ENCODE measurements at regions not wholly inside any gene's neighbourhood (a gene's known extent, or its start where the extent isn't known, plus 50 kb on each side); places are given as distances from the start of the nearest gene placed in this dataset.

- no peaks in the 10 kb centered on the region for H3K4me1 ChIP-seq
- no peaks in the 10 kb centered on the region for H3K9me3 ChIP-seq
- 57% methylated on average over 2 of the region's 2 CpGs for WGBS
- no peak for DNase-seq (ENCODE audit: low spot score in 2 of 2)
- H3K36me3 ChIP-seq: no peaks in the 10 kb centered on the region
- no peaks in the 10 kb centered on the region for H3K27me3 ChIP-seq
- TF ChIP-seq CTCF (IDR thresholded peaks at IDR 0.05): no peak
- H3K27ac ChIP-seq: no peak overlapping the region
- H3K4me3 ChIP-seq: no peak overlapping the region
These were observed 156.4 kb upstream of the MDFIC start for GRCh38 chr7:114765331-114766040.

GRCh38 chr7:114766041-114766356 lies 155.9 kb upstream of the MDFIC start:
- Histone ChIP-seq H3K9me3 (no peaks in the 10 kb centered on the region), H3K27me3 (no peaks in the 10 kb centered on the region), H3K4me3 (no peak overlapping the region), H3K4me1 (no peaks in the 10 kb centered on the region), H3K36me3 (no peaks in the 10 kb centered on the region), H3K27ac (no peak overlapping the region)
- WGBS: 78% methylated on average over 5 of the region's 5 CpGs
- TF ChIP-seq POLR2A (IDR thresholded peaks at IDR 0.05) (no peak), EP300 (IDR thresholded peaks at IDR 0.05) (no peak), CTCF (IDR thresholded peaks at IDR 0.05) (no peak), POLR2AphosphoS5 (IDR thresholded peaks at IDR 0.05) (no peak)
- DNase-seq (ENCODE audit: low spot score in 2 of 2): no peak

GRCh38 chr7:114777288-114777687 lies 144.6 kb upstream of the MDFIC start:
- Histone ChIP-seq H3K27me3 (no peaks in the 10 kb centered on the region), H3K4me1 (no peaks in the 10 kb centered on the region), H3K36me3 (no peaks in the 10 kb centered on the region), H3K9me3 (no peaks in the 10 kb centered on the region), H3K27ac (no peak overlapping the region), H3K4me3 (no peak overlapping the region)
- TF ChIP-seq CTCF (IDR thresholded peaks at IDR 0.05): no peak
- no peak for TF ChIP-seq POLR2A (IDR thresholded peaks at IDR 0.05)
- no peak for TF ChIP-seq EP300 (IDR thresholded peaks at IDR 0.05)
- TF ChIP-seq POLR2AphosphoS5 (IDR thresholded peaks at IDR 0.05): no peak
- no peak for DNase-seq (ENCODE audit: low spot score in 2 of 2)
- WGBS: 87% methylated on average over 1 of the region's 1 CpG

GRCh38 chr7:114783508-114783907 lies 138.4 kb upstream of the MDFIC start:
- Histone ChIP-seq H3K27ac (no peak overlapping the region), H3K36me3 (no peaks in the 10 kb centered on the region), H3K4me3 (no peak overlapping the region), H3K27me3 (no peaks in the 10 kb centered on the region), H3K9me3 (no peaks in the 10 kb centered on the region), H3K4me1 (no peaks in the 10 kb centered on the region)
- TF ChIP-seq EP300 (IDR thresholded peaks at IDR 0.05) (no peak), CTCF (IDR thresholded peaks at IDR 0.05) (no peak), POLR2AphosphoS5 (IDR thresholded peaks at IDR 0.05) (no peak), POLR2A (IDR thresholded peaks at IDR 0.05) (no peak)
- WGBS: 84% methylated on average over 4 of the region's 4 CpGs
- no peak for DNase-seq (ENCODE audit: low spot score in 2 of 2)

- TF ChIP-seq POLR2AphosphoS5 (IDR thresholded peaks at IDR 0.05): no peak
- TF ChIP-seq POLR2A (IDR thresholded peaks at IDR 0.05): no peak
- TF ChIP-seq EP300 (IDR thresholded peaks at IDR 0.05): no peak
- H3K36me3 ChIP-seq: no peaks in the 10 kb centered on the region
- no peaks in the 10 kb centered on the region for H3K4me1 ChIP-seq
- H3K27ac ChIP-seq: no peak overlapping the region
- no peaks in the 10 kb centered on the region for H3K9me3 ChIP-seq
- no peaks in the 10 kb centered on the region for H3K27me3 ChIP-seq
- H3K4me3 ChIP-seq: no peak overlapping the region
- DNase-seq (ENCODE audit: low spot score in 2 of 2): no peak
- WGBS: 70% methylated on average over 4 of the region's 4 CpGs
These were observed 137.7 kb upstream of the MDFIC start for GRCh38 chr7:114784177-114784576.

- WGBS: 43% methylated on average over 1 of the region's 1 CpG
- Histone ChIP-seq H3K27ac (no peak overlapping the region), H3K36me3 (no peaks in the 10 kb centered on the region), H3K27me3 (no peaks in the 10 kb centered on the region), H3K4me3 (no peak overlapping the region), H3K4me1 (no peaks in the 10 kb centered on the region), H3K9me3 (no peaks in the 10 kb centered on the region)
- no peak for TF ChIP-seq POLR2AphosphoS5 (IDR thresholded peaks at IDR 0.05)
- no peak for TF ChIP-seq EP300 (IDR thresholded peaks at IDR 0.05)
- TF ChIP-seq POLR2A (IDR thresholded peaks at IDR 0.05): no peak
- no peak for TF ChIP-seq CTCF (IDR thresholded peaks at IDR 0.05)
- no peak for DNase-seq (ENCODE audit: low spot score in 2 of 2)
These were observed 137.1 kb upstream of the MDFIC start for GRCh38 chr7:114784746-114785145.
